Fibroblast of lung (primary cell): ENCODE measurements at regions not wholly inside any gene's neighbourhood (a gene's known extent, or its start where the extent isn't known, plus 50 kb on each side); places are given as distances from the start of the nearest gene placed in this dataset.

Source experiments
- CTCF ChIP-seq, 2 donors: IDR thresholded peaks in 1 of 2; conservative IDR thresholded peaks in 1 of 2; 1 replicate in 1 of 2; 2 replicates in 1 of 2; pipeline ENCODE4 v1.5.1; 2011 to 2012; ENCODE audit warnings: low read length in 2 of 2, control low read depth in 1 of 2, inconsistent platforms in 1 of 2, low read depth in 1 of 2, mild to moderate bottlenecking in 1 of 2
- EZH2 ChIP-seq: IDR thresholded peaks from 2 replicates; pipeline ENCODE4 v1.5.1; 2012; ENCODE audit warnings: low read length, control low read depth, mild to moderate bottlenecking; ENCODE audit errors: missing control alignments

DNA sequence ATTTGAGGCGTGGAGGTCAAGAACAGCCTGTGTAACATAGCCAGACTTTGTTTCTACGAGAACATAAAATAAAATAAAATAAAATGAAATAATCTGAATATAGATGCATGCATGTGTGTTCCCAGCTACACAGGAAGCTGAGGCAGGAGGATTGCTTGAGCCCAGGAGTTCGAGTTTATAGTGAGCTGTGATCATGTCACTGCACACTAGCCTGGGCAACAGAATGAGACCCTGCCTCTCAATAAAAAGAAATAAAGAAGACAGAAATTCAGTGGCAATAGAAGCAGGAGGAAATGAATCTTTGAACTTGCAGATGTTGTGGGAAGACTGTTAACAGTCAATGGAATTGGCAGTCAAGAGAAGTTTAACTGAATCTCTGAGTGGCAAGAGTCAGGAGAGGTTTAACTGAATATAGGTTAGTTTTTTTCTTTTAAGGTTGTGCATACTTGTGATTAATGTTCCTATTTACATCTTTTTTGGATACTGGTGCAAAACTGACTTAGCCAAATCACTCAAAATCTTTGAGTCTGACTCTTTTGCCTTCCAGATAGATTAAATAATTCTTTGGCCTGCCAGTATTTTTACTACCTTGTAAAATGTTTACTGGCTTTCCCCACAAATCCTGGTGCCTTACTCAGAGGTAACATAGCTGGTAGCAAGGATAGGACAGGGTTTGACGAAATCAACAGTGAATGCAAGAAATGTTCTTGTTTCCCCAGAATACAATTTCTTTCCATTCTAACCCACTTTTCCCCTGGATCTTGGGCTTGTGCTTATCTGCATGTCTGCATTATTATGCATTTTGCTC lies 361.4 kb downstream of the PDCD6IP start:
- no peak for TF ChIP-seq CTCF (conservative IDR thresholded peaks at IDR 0.05 in 1 of 2, IDR thresholded peaks at IDR 0.05 in 1 of 2; ENCODE audit: low read depth in 1 of 2, low read length in 2 of 2)
- no peak for TF ChIP-seq EZH2
